K562 (cell line): ENCODE measurements at regions not wholly inside any gene's neighbourhood (a gene's known extent, or its start where the extent isn't known, plus 50 kb on each side); places are given as distances from the start of the nearest gene placed in this dataset.

Experiments
- ATAC-seq: fragments of 200-7000 bp; cut with Tn5 transposase; 3 replicates; pipeline ENCODE4 v1.9.1; 2020; ENCODE audit warnings: moderate library complexity
- BruUV-seq: library from RNA; stranded (reverse); fragments of 400-500 nt; replicated peaks from 2 replicates; lab custom pipeline; 2021; lab: Mats Ljungman, UMichigan
- CTCF ChIA-PET: fragments of 300-600 bp; formaldehyde crosslinking; extraction: SDS; loops from one replicate; lab custom pipeline; 2021; ENCODE audit warnings: low intra/inter-chr PET ratio; lab: Yijun Ruan, JAX
- POLR2A ChIA-PET: fragments of 300-600, 350-650 bp; sonication (Branson Sonifier 250); formaldehyde crosslinking; extraction: SDS; loops from one replicate; lab custom pipeline; 2021; ENCODE audit warnings: antibody characterized with exemption, inconsistent platforms; lab: Yijun Ruan, JAX
- DNase-seq, 4 experiments: peaks; one replicate each; pipeline versions ENCODE4 v3.0.0 to v3.0.0-alpha.2; 2011 to 2018; ENCODE audit warnings: low spot score in 3 of 4, mixed read lengths in 3 of 4; ENCODE audit errors: extremely low read depth in 1 of 4
- FAIRE-seq: peaks from 2 replicates; lab custom pipeline; 2011; peaks lifted over from hg19 to GRCh38; lab: Jason Lieb, UNC
- H2AFZ ChIP-seq: 2 replicates; pipeline ENCODE4 v1.6.0; 2011; ENCODE audit warnings: low read depth, low read length, control low read depth, inconsistent platforms
- H3K27ac ChIP-seq: fragments of 200-600 bp; 3 replicates; pipeline ENCODE4 v1.8.0; 2011; ENCODE audit warnings: low read depth, mild to moderate bottlenecking, control low read depth, inconsistent platforms, low read length, moderate library complexity, mixed read lengths; ENCODE audit errors: extremely low read depth
- H3K27me3 ChIP-seq, 2 experiments: fragments of 300-600 bp in 1 of 2; 2 replicates in 1 of 2; 3 replicates in 1 of 2; pipeline versions ENCODE4 v1.6.0 to v1.8.0; 2011; ENCODE audit warnings: inconsistent platforms in 2 of 2, low read length in 2 of 2, mild to moderate bottlenecking in 1 of 2, mixed read lengths in 1 of 2, moderate library complexity in 1 of 2; ENCODE audit not compliant: control insufficient read depth in 2 of 2, insufficient read depth in 2 of 2
- H3K36me3 ChIP-seq: fragments of 300-600 bp; 3 replicates; pipeline ENCODE4 v1.8.0; 2011; ENCODE audit warnings: mild to moderate bottlenecking, low read length, inconsistent platforms; ENCODE audit not compliant: control insufficient read depth, insufficient read depth
- H3K4me1 ChIP-seq, 2 experiments: fragments of 200-600 bp in 1 of 2; replicated peaks in 1 of 2; 2 replicates in 1 of 2; 3 replicates in 1 of 2; pipeline versions ENCODE4 v1.5.1 to v1.8.0; 2011; ENCODE audit warnings: inconsistent platforms in 2 of 2, low read length in 2 of 2, mild to moderate bottlenecking in 1 of 2, mixed read lengths in 1 of 2, moderate library complexity in 1 of 2; ENCODE audit not compliant: control insufficient read depth in 2 of 2, insufficient read depth in 2 of 2
- H3K4me2 ChIP-seq: 2 replicates; pipeline ENCODE4 v1.6.1; 2011; ENCODE audit warnings: low read length, control low read depth, inconsistent platforms, mixed read lengths; ENCODE audit not compliant: insufficient read depth
- H3K4me3 ChIP-seq: fragments of 200-600 bp; sonication (generic), shearing (Covaris generic); 2 replicates; pipeline ENCODE4 v1.5.1; 2016; ENCODE audit warnings: control low read depth, inconsistent platforms
- H3K79me2 ChIP-seq: fragments of 200-600 bp; 3 replicates; pipeline ENCODE4 v1.8.0; 2011; ENCODE audit warnings: low read length, inconsistent platforms; ENCODE audit not compliant: control insufficient read depth, insufficient read depth
- H3K9ac ChIP-seq, 2 experiments: 2 replicates each; pipeline versions ENCODE4 v1.6.0 to v1.6.1; 2011; ENCODE audit warnings: low read depth in 2 of 2, low read length in 2 of 2, control low read depth in 1 of 2, inconsistent platforms in 1 of 2, mild to moderate bottlenecking in 1 of 2, mixed read lengths in 1 of 2; ENCODE audit not compliant: insufficient read depth in 1 of 2
- H3K9me1 ChIP-seq: one replicate; pipeline ENCODE4 v1.6.0; 2011; ENCODE audit warnings: inconsistent platforms, mild to moderate bottlenecking, low read length, moderate library complexity; ENCODE audit not compliant: control insufficient read depth, insufficient read depth
- H3K9me3 ChIP-seq: replicated peaks from 2 replicates; pipeline ENCODE4 v1.5.1; 2011; ENCODE audit warnings: low read depth, low read length, inconsistent platforms; ENCODE audit not compliant: control insufficient read depth, insufficient read depth
- H4K20me1 ChIP-seq: replicated peaks from 2 replicates; pipeline ENCODE4 v1.6.1; 2011; ENCODE audit warnings: low read length, inconsistent platforms, mixed read lengths; ENCODE audit not compliant: control insufficient read depth, insufficient read depth
- BRCA1 ChIP-seq, 2 experiments: fragments of 450-650 bp in 1 of 2; sonication (generic) in 1 of 2; formaldehyde crosslinking in 1 of 2; IDR thresholded peaks; 2 replicates each; pipeline versions ENCODE4 v1.5.0 to v1.6.1; 2017 to 2020; ENCODE audit warnings: mild to moderate bottlenecking in 1 of 2, missing genetic modification reagents in 1 of 2
- HDAC6 ChIP-seq: IDR thresholded peaks from 2 replicates; pipeline ENCODE4 v1.6.1; 2012; ENCODE audit warnings: low read depth, mild to moderate bottlenecking, control low read depth, inconsistent platforms, low read length, moderate library complexity
- L3MBTL2 ChIP-seq: fragments of 450-650 bp; IDR thresholded peaks from 2 replicates; pipeline ENCODE4 v1.6.1; 2016; ENCODE audit warnings: mild to moderate bottlenecking, moderate library complexity
- MAZ ChIP-seq, 2 experiments: fragments of 450-650 bp in 1 of 2; sonication (generic) in 1 of 2; formaldehyde crosslinking; IDR thresholded peaks in 1 of 2; conservative IDR thresholded peaks in 1 of 2; 2 replicates each; pipeline versions ENCODE4 v1.4.0 to v1.5.0; 2020; ENCODE audit warnings: mild to moderate bottlenecking in 1 of 2, missing genetic modification reagents in 1 of 2
- MYBL2 ChIP-seq, 2 experiments: fragments of 450-650 bp in 1 of 2; sonication (generic) in 1 of 2; formaldehyde crosslinking in 1 of 2; IDR thresholded peaks; 2 replicates each; pipeline versions ENCODE4 v1.6.1 to v1.8.1; 2017 to 2022; ENCODE audit warnings: borderline replicate concordance in 1 of 2, inconsistent platforms in 1 of 2, low read depth in 1 of 2, mild to moderate bottlenecking in 1 of 2, missing genetic modification reagents in 1 of 2, moderate library complexity in 1 of 2
- NCOA6 ChIP-seq: fragments of 450-650 bp; IDR thresholded peaks from 2 replicates; pipeline ENCODE4 v1.6.1; 2017; ENCODE audit warnings: mild to moderate bottlenecking
- RREB1 ChIP-seq: fragments of 250-450 bp; sonication (Bioruptor Pico); IDR thresholded peaks from 2 replicates; pipeline ENCODE4 v1.4.0; 2020
- SNRNP70 ChIP-seq: fragments of 200-400 bp; formaldehyde crosslinking; optimal IDR thresholded peaks from 2 replicates; pipeline ENCODE3; 2017; ENCODE audit warnings: low read depth, low read length
- ZNF140 ChIP-seq: fragments of 250-450 bp; sonication (Bioruptor Pico); IDR thresholded peaks from 2 replicates; pipeline ENCODE4 v1.8.0; 2021; ENCODE audit warnings: moderate library complexity, mild to moderate bottlenecking, inconsistent platforms
- ZNF24 ChIP-seq: fragments of 450-650 bp; IDR thresholded peaks from 2 replicates; pipeline ENCODE4 v1.6.1; 2016
- ZNF3 ChIP-seq: fragments of 250-450 bp; sonication (Bioruptor Pico); IDR thresholded peaks from 2 replicates; pipeline ENCODE4 v1.5.0; 2021; ENCODE audit warnings: mild to moderate bottlenecking, moderate library complexity
- ZNF717 ChIP-seq: fragments of 250-450 bp; sonication (Bioruptor Pico); IDR thresholded peaks from 2 replicates; pipeline ENCODE4 v1.5.0; 2021
- WGBS: fragments of 100-300 bp; shearing (Covaris generic); methylation state at CpG from one replicate; pipeline ENCODE4 v1.1.6; 2016; ENCODE audit warnings: low coverage, mixed read lengths; ENCODE audit not compliant: insufficient coverage; ENCODE audit errors: missing lambda C conversion rate; 5-methylcytosine and 5-hydroxymethylcytosine counted together
- in situ Hi-C: fragments of 300-500 bp; cut with MboI; formaldehyde crosslinking; loops from 4 replicates; pipeline ENCODE4 v1.15.0; 2018; ENCODE audit warnings: inconsistent platforms, mixed read lengths
- intact Hi-C: fragments of 100-400 bp; cut with micrococcal nuclease; formaldehyde crosslinking; loops from 2 replicates; pipeline ENCODE4 v1.14.2; 2022

DNA sequence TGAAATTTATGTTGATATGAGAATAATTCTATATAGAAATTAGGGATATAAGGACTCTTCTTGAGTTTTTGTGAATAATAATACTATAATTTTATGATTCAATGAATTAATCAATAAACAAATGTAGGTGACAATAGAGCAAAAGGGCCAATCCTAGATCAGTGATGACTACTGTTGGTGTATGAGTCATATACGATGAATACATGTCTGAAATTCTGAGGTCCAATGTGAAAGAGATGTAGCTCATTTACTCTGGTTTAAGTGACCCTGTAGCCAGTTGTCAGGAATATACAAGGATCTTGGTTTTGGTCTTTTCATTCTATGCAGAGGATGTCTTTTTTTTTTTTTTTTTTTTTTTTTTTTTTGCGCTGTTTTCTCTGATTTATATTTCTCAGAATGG, 72.1 kb upstream of the RTL1 start:
- no peak for DNase-seq
- Histone ChIP-seq H3K4me3 (no peak overlapping the region), H3K9me3 (no peaks in the 10 kb centered on the region), H3K36me3 (no peaks in the 10 kb centered on the region), H3K27ac (no peak overlapping the region), H3K79me2 (no peaks in the 10 kb centered on the region), H3K4me2 (no peak overlapping the region), H4K20me1 (no peaks in the 10 kb centered on the region), H2AFZ (no peak overlapping the region), H3K27me3 (no peaks in the 10 kb centered on the region), H3K9ac (no peak overlapping the region), H3K9me1 (no peaks in the 10 kb centered on the region), H3K4me1 (no peaks in the 10 kb centered on the region)
- in situ Hi-C loops = no loop called here
- BruUV-seq = no TSS peak
- WGBS = 9% methylated on average over 1 of the region's 2 CpGs
- ATAC-seq = no peak
- no peak for FAIRE-seq
- CTCF ChIA-PET = no interaction called here
- POLR2A ChIA-PET = interaction anchor here (1.1 kb wide), 1 partner anchor 16 kb away, joined by 4 read pairs; no protein-coding TSS in a partner anchor
- TF ChIP-seq L3MBTL2 (no peak), ZNF24 (no peak), ZNF140 (CRISPR knock-in tag) (no peak), RREB1 (CRISPR knock-in tag) (no peak), MAZ (CRISPR knock-in tag; conservative IDR thresholded peaks at IDR 0.05 in 1 of 2, IDR thresholded peaks at IDR 0.05 in 1 of 2) (no peak), BRCA1 (IDR thresholded peaks at IDR 0.05) (no peak), BRCA1 (CRISPR knock-in tag; IDR thresholded peaks at IDR 0.05) (no peak), HDAC6 (no peak), ZNF717 (CRISPR knock-in tag) (no peak), SNRNP70 (no peak), NCOA6 (no peak), MYBL2 (IDR thresholded peaks at IDR 0.05; ENCODE audit: low read depth) (no peak), MYBL2 (CRISPR knock-in tag; IDR thresholded peaks at IDR 0.05; ENCODE audit: borderline replicate concordance) (no peak), ZNF3 (no peak)
- intact Hi-C loops = no loop called here
